ENCODE measurements at regions not wholly inside any gene's neighbourhood (a gene's known extent, or its start where the extent isn't known, plus 50 kb on each side); places are given as distances from the start of the nearest gene placed in this dataset.

DNA sequence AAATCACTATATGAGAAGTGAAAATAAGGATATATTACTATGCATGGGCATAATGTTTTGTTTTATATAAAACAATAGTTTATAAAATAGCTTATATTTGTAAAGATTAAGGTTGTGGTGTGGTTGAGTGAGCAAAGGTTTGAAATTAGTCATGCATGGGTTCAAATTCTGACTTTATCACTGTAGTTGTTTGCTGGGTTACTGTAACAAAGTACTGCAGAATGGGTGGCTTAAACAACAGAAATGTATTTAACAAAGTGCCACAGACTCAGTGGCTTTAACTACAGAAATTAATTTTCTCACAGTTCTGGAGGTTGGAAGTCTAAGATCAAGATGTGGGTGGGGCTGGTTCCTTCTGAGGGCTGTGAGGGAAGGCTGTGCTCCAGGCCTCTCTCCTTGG lies 184.8 kb upstream of the THRB start (continued):
- TF ChIP-seq, protein P1, sequence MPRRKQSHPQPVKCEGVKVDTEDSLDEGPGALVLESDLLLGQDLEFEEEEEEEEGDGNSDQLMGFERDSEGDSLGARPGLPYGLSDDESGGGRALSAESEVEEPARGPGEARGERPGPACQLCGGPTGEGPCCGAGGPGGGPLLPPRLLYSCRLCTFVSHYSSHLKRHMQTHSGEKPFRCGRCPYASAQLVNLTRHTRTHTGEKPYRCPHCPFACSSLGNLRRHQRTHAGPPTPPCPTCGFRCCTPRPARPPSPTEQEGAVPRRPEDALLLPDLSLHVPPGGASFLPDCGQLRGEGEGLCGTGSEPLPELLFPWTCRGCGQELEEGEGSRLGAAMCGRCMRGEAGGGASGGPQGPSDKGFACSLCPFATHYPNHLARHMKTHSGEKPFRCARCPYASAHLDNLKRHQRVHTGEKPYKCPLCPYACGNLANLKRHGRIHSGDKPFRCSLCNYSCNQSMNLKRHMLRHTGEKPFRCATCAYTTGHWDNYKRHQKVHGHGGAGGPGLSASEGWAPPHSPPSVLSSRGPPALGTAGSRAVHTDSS (tag by site-specific recombination; IDR thresholded peaks at IDR 0.05): no peak
- TF ChIP-seq ZNF157 (tag by site-specific recombination; IDR thresholded peaks at IDR 0.05): no peak

DNA sequence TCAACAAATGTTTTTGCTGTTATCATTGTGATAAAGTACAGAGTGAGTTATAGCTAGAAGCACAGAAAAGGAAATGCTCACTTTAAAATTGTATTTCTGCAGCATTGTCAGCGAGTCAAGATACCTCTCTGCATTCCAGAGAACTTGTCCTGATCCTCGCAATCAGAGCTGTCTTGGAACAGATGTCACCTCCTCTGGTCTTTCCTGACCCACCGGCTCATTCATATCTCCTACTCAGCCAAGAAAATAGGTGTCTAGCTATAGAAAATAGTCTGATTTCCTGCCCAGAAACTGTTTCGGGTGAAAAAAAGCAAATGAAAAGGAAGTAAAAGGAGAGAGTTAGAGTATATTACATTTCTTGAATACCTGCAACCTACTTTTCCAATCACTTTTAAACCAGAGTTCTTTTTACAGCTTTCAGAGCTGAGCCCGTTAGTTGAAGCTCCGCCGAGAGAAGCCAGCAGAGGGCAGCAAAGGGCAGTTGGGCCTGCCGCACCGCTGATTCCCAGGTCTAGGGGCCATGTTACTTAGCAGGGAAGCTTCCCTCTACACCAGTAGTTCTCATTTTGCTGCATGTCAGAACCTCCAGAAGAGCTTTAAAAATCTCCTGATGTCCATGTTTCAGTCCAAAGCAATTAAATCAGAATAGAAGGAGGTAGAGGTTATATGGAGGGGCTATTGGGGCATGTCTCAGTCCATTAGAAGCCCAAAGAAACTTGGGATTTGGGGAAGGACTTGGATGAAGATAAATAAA lies 185.7 kb upstream of the THRB start:
- Histone ChIP-seq H3K4me3 (ENCODE audit: low read depth, low read length) (no peak overlapping the region), H3K27ac (ENCODE audit: extremely low read depth, low read depth, low read length) (no peak overlapping the region), H3K4me1 (ENCODE audit: control insufficient read depth, insufficient read depth, low read length) (no peaks in the 10 kb centered on the region), H3K9me3 (ENCODE audit: control insufficient read depth, insufficient read depth, low read depth, low read length) (no peaks in the 10 kb centered on the region), H3K36me3 (ENCODE audit: control insufficient read depth in 2 of 2, insufficient read depth in 1 of 2, low read length in 2 of 2) (no peaks in the 10 kb centered on the region)
- CTCF ChIA-PET: interaction anchor here (0.7 to 2.7 kb wide), 10 partner anchors 8 to 1850 kb away, joined by 3 to 11 read pairs (median 4); no protein-coding TSS in a partner anchor
- peak; percentile 37; the same call in 1 of the 2 replicates for TF ChIP-seq ZNF654 (tag by site-specific recombination; IDR thresholded peaks at IDR 0.05; ENCODE audit: low read depth)
- TF ChIP-seq, protein P2, sequence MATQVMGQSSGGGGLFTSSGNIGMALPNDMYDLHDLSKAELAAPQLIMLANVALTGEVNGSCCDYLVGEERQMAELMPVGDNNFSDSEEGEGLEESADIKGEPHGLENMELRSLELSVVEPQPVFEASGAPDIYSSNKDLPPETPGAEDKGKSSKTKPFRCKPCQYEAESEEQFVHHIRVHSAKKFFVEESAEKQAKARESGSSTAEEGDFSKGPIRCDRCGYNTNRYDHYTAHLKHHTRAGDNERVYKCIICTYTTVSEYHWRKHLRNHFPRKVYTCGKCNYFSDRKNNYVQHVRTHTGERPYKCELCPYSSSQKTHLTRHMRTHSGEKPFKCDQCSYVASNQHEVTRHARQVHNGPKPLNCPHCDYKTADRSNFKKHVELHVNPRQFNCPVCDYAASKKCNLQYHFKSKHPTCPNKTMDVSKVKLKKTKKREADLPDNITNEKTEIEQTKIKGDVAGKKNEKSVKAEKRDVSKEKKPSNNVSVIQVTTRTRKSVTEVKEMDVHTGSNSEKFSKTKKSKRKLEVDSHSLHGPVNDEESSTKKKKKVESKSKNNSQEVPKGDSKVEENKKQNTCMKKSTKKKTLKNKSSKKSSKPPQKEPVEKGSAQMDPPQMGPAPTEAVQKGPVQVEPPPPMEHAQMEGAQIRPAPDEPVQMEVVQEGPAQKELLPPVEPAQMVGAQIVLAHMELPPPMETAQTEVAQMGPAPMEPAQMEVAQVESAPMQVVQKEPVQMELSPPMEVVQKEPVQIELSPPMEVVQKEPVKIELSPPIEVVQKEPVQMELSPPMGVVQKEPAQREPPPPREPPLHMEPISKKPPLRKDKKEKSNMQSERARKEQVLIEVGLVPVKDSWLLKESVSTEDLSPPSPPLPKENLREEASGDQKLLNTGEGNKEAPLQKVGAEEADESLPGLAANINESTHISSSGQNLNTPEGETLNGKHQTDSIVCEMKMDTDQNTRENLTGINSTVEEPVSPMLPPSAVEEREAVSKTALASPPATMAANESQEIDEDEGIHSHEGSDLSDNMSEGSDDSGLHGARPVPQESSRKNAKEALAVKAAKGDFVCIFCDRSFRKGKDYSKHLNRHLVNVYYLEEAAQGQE (tag by site-specific recombination; IDR thresholded peaks at IDR 0.05): no peak
- no peak for TF ChIP-seq ZNF292 (tag by site-specific recombination; IDR thresholded peaks at IDR 0.05; ENCODE audit: borderline replicate concordance, low read depth)
- no peak for TF ChIP-seq ZBTB21 (tag by site-specific recombination; IDR thresholded peaks at IDR 0.05)
- TF ChIP-seq, protein P3, sequence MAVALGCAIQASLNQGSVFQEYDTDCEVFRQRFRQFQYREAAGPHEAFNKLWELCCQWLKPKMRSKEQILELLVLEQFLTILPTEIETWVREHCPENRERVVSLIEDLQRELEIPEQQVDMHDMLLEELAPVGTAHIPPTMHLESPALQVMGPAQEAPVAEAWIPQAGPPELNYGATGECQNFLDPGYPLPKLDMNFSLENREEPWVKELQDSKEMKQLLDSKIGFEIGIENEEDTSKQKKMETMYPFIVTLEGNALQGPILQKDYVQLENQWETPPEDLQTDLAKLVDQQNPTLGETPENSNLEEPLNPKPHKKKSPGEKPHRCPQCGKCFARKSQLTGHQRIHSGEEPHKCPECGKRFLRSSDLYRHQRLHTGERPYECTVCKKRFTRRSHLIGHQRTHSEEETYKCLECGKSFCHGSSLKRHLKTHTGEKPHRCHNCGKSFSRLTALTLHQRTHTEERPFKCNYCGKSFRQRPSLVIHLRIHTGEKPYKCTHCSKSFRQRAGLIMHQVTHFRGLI (tag by site-specific recombination; IDR thresholded peaks at IDR 0.05): no peak
- TF ChIP-seq ZNF214 (tag by site-specific recombination; IDR thresholded peaks at IDR 0.05; ENCODE audit: borderline replicate concordance): no peak
- TF ChIP-seq TRIM28 (IDR thresholded peaks at IDR 0.05; ENCODE audit: borderline replicate concordance, low read length): peak; percentile 75; the same call in 1 of the 2 replicates
- TF ChIP-seq, protein P4, sequence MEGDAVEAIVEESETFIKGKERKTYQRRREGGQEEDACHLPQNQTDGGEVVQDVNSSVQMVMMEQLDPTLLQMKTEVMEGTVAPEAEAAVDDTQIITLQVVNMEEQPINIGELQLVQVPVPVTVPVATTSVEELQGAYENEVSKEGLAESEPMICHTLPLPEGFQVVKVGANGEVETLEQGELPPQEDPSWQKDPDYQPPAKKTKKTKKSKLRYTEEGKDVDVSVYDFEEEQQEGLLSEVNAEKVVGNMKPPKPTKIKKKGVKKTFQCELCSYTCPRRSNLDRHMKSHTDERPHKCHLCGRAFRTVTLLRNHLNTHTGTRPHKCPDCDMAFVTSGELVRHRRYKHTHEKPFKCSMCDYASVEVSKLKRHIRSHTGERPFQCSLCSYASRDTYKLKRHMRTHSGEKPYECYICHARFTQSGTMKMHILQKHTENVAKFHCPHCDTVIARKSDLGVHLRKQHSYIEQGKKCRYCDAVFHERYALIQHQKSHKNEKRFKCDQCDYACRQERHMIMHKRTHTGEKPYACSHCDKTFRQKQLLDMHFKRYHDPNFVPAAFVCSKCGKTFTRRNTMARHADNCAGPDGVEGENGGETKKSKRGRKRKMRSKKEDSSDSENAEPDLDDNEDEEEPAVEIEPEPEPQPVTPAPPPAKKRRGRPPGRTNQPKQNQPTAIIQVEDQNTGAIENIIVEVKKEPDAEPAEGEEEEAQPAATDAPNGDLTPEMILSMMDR (tag by site-specific recombination; IDR thresholded peaks at IDR 0.05): peak; percentile 24; the same call in 1 of the 2 replicates
- no peak for TF ChIP-seq ZNF785 (tag by site-specific recombination; IDR thresholded peaks at IDR 0.05)
- TF ChIP-seq, protein P5, sequence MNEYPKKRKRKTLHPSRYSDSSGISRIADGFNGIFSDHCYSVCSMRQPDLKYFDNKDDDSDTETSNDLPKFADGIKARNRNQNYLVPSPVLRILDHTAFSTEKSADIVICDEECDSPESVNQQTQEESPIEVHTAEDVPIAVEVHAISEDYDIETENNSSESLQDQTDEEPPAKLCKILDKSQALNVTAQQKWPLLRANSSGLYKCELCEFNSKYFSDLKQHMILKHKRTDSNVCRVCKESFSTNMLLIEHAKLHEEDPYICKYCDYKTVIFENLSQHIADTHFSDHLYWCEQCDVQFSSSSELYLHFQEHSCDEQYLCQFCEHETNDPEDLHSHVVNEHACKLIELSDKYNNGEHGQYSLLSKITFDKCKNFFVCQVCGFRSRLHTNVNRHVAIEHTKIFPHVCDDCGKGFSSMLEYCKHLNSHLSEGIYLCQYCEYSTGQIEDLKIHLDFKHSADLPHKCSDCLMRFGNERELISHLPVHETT (tag by site-specific recombination; IDR thresholded peaks at IDR 0.05): no peak
- TF ChIP-seq, protein P6, sequence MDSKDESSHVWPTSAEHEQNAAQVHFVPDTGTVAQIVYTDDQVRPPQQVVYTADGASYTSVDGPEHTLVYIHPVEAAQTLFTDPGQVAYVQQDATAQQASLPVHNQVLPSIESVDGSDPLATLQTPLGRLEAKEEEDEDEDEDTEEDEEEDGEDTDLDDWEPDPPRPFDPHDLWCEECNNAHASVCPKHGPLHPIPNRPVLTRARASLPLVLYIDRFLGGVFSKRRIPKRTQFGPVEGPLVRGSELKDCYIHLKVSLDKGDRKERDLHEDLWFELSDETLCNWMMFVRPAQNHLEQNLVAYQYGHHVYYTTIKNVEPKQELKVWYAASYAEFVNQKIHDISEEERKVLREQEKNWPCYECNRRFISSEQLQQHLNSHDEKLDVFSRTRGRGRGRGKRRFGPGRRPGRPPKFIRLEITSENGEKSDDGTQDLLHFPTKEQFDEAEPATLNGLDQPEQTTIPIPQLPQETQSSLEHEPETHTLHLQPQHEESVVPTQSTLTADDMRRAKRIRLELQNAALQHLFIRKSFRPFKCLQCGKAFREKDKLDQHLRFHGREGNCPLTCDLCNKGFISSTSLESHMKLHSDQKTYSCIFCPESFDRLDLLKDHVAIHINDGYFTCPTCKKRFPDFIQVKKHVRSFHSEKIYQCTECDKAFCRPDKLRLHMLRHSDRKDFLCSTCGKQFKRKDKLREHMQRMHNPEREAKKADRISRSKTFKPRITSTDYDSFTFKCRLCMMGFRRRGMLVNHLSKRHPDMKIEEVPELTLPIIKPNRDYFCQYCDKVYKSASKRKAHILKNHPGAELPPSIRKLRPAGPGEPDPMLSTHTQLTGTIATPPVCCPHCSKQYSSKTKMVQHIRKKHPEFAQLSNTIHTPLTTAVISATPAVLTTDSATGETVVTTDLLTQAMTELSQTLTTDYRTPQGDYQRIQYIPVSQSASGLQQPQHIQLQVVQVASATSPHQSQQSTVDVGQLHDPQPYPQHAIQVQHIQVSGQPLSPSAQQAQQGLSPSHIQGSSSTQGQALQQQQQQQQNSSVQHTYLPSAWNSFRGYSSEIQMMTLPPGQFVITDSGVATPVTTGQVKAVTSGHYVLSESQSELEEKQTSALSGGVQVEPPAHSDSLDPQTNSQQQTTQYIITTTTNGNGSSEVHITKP (tag by site-specific recombination; IDR thresholded peaks at IDR 0.05): no peak
- peak; percentile 24; the same call in 1 of the 2 replicates for TF ChIP-seq ZBTB20 (tag by site-specific recombination; IDR thresholded peaks at IDR 0.05)
- POLR2A ChIA-PET: no interaction called here

Data from HEK293 (cell line).